GM19035 (cell line): ENCODE measurements at regions not wholly inside any gene's neighbourhood (a gene's known extent, or its start where the extent isn't known, plus 50 kb on each side); places are given as distances from the start of the nearest gene placed in this dataset.
"Not testable (repeated sequence)": the region's sequence is repeated elsewhere in the genome, so short reads cannot be mapped to it uniquely, and the experiment has no call there.

Experiments used
- ATAC-seq: cut with Tn5 transposase; IDR thresholded peaks from one replicate; pipeline ENCODE4 v1.9.1; 2021; ENCODE audit not compliant: unreplicated experiment

DNA sequence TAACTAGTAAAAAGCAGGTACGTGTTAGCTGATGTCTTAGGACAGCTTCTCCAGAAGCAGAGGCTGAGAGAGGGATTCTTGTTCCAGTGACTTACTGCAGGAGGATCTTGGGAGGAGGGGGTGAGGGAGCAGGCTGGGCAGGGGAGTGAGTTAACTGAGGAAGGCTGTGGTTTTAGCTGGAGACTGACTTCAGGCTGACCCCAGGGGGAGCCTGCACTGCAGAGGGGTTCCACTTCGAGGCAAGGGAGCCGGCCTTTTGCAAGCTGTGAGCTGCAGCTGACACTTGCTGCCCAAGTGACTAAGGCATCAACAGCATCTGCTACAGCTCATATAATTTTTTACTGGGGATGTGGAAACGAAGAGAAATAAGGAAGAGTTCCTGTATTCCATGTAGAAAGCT, 50.4 kb upstream of the SOD1 start:
- no peak for ATAC-seq

DNA sequence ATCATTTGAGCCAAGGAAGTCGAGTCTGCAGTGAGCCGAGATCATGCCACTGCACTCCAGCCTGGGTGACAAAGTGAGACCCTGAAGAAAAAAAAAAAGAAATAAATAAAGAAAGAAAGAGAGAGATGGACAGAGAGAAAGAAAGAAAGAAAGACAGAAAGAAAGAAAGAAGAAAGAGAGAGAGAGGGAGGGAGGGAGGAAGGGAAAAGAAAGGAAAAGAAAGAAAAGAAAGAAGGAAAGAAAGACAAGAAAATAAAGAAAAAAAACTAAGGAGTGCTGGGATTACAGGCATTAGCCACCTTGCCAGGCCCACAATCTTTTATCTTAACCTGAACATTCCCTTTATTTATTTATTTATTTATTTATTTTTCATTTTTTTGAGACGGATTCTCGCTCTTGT, 51.7 kb upstream of the SOD1 start:
- ATAC-seq, result no peak

GRCh38 chr21:31606081-31606874, 53.2 kb upstream of the SOD1 start:
- no peak for ATAC-seq

DNA sequence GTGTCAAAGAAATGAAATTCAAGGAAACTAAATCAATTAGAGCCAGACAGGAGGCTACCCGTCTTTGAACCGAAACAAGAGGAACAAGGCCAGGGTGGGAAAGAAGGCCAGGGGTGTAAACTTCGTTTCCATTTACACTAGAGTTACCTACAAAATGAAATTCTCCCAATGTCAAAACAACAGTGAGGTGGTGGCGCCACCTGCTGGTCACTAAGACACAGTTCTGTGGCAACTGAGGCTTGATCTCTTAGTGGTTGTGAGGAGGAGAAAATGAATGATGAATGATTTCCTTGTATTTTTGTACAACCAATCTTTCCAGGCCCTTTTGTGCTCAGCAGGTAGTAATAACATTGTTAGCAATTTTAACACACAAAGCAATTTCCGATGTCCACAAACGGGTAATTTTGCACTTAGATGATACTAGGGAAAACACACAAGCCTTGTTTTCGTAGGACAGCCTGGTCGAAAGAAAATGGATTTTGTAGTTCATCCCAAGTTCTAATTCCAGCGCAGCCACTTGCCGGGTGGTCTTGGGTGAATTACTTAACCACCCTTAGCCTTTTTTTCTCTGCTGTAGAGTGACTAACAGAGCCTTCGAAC, 54.8 kb upstream of the SOD1 start:
- no peak for ATAC-seq

DNA sequence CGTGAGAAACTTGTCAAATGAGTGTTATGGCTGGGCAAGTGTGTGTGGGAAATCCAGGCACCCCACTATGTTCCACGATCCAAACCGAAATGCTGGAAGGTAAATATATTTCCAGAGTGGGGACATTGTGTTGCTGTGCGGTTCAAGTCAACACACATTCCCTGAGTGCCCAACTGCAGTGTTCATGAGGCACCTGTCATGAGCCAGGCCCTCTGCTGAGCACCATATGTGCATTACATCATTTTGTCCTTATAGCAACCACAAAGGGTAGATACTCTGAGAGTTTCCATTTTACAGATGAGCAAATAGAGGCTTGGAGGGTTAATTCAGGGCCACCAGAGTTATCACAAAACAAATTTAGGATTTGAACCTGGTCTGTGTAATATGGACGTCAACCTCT, 59.9 kb upstream of the SOD1 start:
- ATAC-seq, result no peak

DNA sequence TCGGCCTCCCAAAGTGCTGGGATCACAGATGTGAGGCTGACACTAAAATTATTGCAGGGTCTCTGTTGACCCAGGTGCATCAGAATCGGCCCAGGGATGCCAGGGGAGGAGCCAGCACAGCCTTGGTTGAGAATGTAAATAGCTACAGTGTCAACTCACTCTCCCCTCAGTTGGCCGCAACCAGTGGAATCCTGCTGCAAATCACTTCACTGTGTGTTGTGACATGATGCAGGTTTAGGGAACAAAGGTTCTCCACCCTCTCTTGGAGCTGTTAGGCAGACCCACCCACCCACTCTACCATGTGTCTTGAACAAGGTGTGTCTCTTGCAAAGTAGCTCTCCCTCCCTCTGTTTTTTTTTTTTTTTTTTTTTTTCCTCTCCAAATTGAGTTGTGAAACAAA, 60.5 kb upstream of the SOD1 start:
- no peak for ATAC-seq

DNA sequence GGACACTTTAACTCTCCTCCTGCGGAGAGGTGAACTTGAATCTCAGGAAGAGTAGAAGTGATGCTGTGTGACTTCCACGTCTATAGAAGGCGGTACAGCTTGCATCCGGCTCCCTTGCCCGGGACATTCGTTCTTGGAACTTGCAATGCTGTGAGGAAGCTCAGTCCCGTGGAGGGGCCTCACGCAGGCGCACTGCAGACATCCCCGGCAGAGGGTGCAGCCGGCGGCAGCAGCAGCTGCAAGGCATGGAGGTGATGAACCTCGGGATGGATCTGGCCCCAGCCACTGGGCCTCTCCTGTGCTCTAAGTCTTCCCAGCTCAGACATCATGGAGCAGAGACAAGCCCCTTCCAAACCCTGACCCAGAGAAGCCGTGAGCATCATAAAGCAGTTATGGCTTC, 61.8 kb upstream of the SOD1 start:
- no peak for ATAC-seq

DNA sequence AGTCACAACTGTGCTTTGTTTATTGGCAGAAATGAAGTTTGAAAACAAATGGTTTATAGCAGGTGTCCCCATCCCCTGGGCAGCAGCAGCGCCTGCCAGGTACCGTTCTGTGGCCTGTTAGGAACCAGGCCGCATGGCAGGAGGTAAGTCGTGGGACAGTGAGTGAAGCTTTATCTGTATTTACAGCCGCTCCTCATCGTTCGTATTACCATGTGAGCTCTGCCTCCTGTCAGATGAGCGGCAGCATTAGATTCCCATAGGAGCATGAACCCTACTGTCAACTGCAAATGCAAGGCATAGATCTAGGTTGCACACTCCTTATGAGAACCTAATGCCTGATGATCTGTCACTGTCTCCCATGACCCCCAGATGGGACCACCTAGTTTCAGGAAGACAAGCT, 63.4 kb upstream of the SOD1 start:
- no peak for ATAC-seq

DNA sequence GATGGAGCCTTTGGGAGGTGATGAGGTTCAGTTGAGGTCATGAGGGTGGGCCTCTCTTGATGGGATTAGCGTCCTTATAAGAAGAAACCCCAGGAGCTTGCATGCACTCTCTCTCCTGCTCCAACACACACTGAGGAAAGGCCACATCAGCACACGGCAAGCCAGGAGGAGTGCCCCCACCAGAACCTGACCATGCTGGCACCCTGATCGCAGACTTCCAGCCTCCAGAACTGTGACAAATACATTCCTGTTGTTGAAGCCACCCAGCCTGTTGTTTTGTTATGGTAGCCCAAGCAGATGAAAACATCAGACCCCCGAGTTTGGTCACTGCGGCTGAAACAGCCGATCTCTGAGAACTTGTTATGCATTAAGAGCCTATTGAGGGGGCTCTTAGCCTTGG, 64.8 kb upstream of the SOD1 start:
- no peak for ATAC-seq

DNA sequence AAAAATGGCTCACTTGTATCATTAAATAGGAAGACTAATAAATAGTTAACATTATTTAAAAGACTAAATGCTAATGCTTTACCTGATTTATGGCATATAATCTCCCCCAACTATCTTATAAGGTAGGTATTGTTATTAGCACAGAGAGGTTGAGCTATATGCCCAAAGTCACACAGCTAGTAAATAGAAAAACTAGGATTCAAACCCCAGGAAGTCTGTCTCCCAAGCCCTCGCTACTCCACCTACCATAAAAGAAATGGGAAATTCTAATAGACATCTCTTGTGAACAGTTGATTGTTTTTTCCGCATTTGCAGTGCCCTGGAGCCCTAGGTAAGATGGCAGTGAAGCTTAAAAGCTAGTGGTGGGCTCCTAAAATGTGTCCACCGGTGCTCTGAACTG, 65.2 kb upstream of the SOD1 start:
- no peak for ATAC-seq

DNA sequence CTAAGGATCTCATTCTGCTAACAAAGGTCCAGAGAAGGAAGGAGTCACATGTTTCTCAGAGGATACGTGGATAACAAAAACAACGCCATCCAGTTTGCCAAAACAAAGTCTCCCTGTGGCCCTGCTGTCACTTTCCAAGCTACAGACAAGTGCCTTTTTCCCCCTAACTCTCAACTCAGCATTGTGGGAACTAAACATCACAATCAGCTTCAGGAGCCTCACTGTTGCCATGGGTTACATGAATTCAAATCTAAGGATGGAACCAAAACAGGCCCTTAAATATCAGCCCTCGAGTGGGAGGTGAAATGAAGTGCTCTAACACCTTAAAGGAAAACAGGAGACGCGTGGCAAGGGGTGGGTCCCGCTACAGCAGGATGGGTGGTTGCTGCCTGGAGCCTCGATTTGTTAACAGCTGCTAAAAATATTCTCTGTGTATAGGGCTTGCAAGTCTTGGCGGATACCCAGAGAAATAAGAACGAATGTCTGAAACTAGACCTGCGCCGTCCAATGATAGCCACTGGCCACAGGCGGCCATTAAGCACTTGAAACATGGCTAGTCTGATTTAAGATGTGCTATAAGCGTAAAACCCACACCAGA, 66.4 kb upstream of the SOD1 start:
- no peak for ATAC-seq

- ATAC-seq, result no peak
Observed at GRCh38 chr21:31592516-31592915, 67.0 kb upstream of the SOD1 start.

GRCh38 chr21:31589820-31590219, 69.7 kb upstream of the SOD1 start:
- ATAC-seq, result no peak

DNA sequence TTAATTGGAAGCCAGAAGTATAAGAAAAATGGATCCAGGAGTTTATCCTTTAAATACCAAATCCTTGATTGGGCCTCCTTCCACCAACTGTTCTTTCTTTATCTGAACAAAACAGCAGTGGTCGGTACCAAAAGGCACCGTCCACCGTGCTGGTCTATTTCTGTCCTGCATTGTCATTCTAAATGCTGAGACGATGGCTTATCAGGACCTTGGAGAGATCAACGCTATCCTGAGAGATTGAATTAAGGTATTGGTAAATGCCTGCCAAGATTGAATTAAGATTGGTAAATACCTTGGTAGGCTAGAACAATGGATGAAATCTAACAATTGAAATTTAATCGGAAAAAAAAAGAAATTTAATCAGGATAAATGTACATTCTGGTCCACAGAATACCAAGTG, 73.4 kb upstream of the SOD1 start:
- no peak for ATAC-seq

GRCh38 chr21:31583937-31584336, 75.6 kb upstream of the SOD1 start:
- not testable (repeated sequence) for ATAC-seq

- no peak for ATAC-seq
Observed at GRCh38 chr21:31583498-31583897, 76.0 kb upstream of the SOD1 start.

DNA sequence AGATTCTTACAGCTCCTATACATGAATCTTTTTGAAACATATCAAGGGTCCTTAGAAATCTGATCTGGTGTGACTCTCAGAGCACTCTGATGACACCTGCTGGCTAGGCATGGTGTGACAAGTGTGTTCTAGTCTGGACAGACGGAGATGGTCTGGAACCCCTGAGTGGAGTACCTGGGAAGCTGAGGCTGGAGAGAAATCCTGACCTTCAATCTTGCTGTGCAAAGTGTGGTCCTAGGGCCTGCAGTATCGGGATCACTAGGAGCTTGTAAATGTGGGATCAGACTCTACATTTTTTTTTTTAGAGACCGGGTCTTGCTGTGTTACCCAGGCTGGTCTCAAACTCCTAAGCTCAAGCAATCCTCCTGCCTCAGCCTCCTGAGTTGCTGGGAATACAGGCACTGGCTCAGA, 78.6 kb upstream of the SOD1 start:
- no peak for ATAC-seq

DNA sequence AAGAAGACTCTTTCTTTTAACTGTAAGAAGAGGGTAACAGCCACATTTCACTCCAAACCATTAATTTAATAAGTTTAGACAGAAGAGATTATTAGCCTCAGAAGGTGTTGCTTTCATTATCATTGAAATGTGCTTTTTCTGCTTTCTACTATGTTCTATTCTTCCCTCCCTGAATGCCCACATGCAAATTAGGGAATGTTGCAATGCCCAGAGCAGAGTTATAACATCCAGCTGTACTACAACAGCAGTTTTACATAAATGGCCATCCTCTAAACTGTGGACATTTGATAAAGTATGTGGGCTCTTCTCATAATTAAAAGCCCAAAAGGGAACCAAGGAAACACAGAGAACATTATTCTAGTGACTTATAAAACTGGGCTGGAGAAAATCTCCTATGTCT, 82.2 kb upstream of the SOD1 start:
- no peak for ATAC-seq

DNA sequence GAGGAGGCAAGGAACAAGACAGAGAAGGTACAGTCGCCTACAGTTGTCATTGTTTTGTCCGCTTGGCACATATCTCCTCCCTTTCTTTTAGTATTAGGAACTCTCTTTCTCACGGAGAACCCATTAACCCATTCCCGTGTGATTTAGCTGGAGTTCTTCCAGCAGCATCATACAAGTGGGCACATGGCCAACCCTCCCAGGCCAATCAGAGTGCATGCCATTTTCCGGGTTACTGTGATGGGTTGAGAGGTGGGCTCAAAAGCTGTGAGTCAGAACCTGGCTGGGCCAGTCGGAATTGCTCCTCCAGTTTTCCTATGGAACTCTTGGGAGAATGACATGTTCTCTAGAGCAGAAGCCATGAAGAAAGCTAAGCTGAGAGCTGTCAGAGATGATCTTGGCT, 83.1 kb upstream of the SOD1 start:
- ATAC-seq, result no peak

GRCh38 chr21:31573217-31573616, 86.3 kb upstream of the SOD1 start:
- no peak for ATAC-seq

GRCh38 chr21:31571879-31572278, 87.6 kb upstream of the SOD1 start:
- no peak for ATAC-seq

DNA sequence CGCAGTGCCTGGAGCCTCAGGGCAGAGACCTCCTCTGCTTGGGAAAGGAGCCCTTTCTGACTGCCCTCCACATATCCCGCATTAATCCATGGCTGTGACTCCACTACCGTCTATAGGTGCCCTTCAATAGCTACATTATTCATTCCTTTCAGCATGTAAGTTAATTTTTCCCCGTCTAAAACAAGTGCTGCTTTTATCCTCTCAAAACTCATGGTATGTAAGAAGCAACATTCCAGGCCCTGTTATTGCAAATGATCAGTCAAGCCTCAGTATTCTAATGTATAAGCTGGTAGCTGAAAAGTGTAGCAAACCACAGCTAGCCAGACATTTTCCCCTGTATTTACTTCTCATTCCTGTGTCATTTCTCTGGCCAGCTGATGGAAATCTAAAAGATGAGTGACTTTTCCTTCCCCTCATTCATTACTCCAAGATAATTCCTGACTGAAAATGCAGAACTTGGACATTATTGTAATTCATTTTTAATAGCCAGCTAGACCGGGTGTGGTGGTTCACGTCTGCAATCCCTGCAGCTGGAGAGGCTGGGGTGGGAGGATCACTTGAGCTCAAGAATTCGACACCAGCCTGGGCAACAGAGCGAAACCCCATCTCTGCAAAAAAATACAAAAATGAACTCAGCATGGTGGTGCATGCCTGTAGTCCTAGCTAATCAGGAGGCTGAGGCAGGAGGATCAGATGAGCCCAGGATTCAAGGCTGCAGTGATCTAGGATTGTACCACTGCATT, 88.5 kb upstream of the SOD1 start:
- ATAC-seq, result no peak
